Right renal pelvis (tissue), 4 donors: ENCODE measurements at regions not wholly inside any gene's neighbourhood (a gene's known extent, or its start where the extent isn't known, plus 50 kb on each side); places are given as distances from the start of the nearest gene placed in this dataset.
A peak's percentile ranks its signal among the peaks of the same experiment; 100 is the strongest.
"Not testable (repeated sequence)": the region's sequence is repeated elsewhere in the genome, so short reads cannot be mapped to it uniquely, and the experiment has no call there.

ENCODE experiments used
- DNase-seq, 4 donors: peaks; one replicate each; pipeline ENCODE4 v3.0.0-alpha.2; 2013; ENCODE audit warnings: low read depth in 4 of 4, low spot score in 3 of 4, missing footprints in 1 of 4

DNA sequence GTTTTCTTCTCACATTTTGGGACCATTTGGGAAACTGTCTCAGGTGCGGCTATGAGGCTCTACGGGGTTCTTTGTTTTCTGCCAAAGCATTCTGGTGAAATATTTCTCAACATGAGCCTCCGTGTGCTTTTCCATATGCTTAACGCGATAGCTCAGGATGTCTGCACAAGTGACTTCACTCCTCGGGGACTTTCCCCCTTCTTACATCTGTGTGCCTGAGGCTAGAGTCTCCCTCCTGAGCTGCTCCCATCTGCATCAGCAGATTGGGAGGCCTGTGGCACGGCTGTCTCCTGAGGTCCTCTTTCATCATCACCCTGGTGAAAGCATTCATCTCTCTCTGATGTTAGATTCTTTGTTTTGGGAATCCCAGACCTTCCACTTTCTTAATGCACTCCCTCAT, 1190.9 kb downstream of the TYW1 start:
- no peak for DNase-seq

DNA sequence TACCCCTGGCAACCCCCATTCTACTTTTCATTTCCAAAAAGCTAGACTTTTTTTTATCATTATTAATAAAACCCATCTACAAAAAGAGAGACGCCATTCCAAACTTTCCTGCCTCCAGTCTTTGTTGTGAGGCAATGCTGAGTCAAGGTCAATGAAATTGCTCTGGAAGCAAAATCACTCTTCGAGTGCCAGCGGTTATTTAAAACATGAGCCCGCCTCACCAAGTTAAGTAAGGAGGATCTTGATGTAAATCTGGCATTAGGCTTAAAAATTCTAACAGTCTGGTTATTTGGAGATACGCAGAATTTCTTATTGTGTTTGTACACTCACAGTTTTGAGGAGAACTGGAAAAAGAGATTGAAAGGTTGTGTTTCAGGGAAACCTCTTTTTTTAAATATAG, 1196.3 kb downstream of the TYW1 start:
- no peak for DNase-seq

GRCh38 chr7:68195642-68196041, 1199.0 kb downstream of the TYW1 start:
- not testable (repeated sequence) for DNase-seq

- DNase-seq, result no peak
Observed at GRCh38 chr7:68200051-68200670, 1203.5 kb downstream of the TYW1 start.

- no peak for DNase-seq
Observed at GRCh38 chr7:68203251-68203650, 1206.6 kb downstream of the TYW1 start.

DNA sequence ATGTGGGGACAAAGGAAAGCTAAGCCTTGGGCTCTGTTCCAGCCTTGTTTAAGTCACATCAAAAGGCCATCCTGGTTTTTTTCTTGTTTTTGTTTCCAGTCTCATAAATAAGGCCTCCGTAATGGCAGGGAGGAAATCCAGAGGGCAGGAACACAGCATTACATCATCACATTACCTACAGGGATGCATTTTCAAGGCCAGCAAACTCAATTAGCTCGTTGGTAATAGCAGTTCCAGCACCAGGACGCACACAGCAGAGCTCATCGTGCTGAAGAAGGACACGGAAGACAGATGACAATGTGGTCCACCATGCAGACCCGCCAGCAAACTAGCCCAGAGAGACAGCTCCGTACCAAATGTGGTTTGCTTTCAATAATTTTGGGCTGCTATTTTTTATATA, 1209.2 kb downstream of the TYW1 start:
- DNase-seq, result no peak

DNA sequence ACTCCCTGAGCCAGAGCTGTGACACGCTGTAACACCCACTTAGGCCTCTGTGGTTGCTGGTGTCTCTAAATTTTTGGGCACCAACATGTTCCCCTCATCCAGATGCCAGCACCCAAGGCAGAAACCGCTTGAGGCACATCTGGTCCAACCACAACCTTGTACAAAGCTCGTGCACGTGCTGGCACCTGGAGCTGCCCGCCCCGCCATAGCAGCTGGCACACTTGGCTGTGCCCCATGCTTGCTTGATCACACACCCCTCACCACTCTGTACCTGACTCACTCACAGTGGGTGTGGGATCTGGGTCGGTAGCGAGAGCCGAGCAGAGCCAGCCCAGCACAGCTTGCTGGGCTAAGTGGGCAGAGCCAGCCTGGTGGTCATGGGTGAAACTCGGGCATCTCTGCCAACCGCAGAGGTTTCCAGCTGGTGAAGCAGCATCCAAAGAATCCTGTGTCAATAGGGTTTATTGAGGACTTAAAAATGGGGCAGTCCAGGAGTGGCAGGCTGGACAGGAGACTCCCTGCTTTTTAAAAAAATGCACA, 1210.4 kb downstream of the TYW1 start:
- no peak for DNase-seq

DNA sequence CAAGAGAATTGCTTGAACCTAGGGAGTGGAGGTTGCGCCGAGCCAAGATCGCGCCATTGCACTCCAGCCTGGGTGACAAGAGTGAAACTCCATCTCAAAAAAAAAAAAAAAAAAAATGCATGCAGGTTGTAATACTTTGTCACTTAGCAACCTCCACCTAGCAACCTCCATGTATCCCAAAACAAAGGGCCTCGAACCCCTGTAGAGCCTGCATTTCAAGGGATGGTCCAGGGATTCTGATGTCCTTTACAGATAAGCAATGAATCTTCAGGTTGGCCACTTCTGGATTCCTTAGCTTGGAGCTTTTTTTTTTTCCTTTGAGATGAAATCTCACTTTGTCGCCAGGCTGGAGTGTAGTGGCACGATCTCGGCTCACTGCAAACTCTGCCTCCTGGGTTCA, 1211.0 kb downstream of the TYW1 start:
- DNase-seq, result no peak

GRCh38 chr7:68209486-68209885, 1212.9 kb downstream of the TYW1 start:
- no peak for DNase-seq

DNA sequence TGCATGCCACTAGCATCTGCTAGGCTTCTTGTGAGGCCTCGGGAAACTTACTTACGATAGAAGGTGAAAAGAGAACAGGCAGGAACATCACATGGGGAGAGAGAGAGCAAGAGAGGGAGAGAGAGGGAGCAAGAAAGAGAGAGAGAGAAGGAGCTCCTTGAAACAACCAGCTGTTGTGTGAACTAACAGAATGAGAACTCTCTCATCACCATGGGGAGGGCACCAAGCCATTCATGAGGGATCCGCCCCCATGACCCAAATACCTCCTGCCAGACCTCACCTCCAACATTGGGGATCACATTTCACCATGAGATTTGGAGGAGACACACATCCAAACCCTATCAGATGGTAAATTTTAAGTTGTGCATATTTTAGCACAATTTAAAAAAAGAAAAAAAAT, 1217.2 kb downstream of the TYW1 start:
- no peak for DNase-seq

- DNase-seq, result no peak
Observed at GRCh38 chr7:68216051-68216450, 1219.4 kb downstream of the TYW1 start.

DNA sequence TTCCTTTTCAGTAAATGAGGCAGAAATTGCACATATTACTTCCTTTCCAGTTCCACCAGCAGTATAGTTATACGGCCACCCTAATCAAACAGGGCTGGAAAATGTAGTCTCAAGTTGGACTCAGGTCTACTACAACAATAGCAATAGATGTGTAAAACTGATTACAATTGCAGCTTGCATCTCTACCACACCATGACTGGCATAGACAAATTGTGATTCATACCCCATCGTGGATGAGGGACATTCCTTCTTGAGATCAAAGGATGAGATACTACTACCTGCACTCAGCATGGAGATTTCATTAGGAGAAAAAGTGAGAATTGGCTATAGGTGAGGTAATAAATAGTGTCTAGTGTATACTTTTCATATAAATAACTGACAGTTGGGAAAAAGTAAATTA, 1220.8 kb downstream of the TYW1 start:
- DNase-seq, result no peak

- DNase-seq, result no peak
Observed at GRCh38 chr7:68218461-68218860, 1221.8 kb downstream of the TYW1 start.

DNA sequence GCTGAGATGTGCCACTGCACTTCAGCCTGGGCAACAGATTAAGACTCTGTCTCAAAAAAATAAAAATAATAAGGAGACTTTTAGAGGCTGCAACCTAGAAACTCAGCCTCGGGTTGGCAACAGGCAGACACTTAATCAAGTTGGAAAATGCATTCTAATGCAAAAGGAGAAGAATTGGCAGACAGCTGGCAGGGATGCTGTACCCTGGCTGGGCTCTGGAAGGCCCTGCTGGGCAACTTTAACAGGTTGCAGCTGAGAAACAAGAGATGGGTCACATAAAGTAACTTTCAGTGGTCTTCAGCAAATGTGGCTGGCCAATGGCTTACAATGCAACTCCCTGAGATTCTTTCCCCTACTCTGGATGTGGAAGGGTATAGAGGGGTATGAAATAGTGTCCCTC, 1225.7 kb downstream of the TYW1 start:
- no peak for DNase-seq

GRCh38 chr7:68224041-68224741, 1227.6 kb downstream of the TYW1 start:
- peak in 1 of 4 donors; percentile 21 for DNase-seq

- DNase-seq, result not testable (repeated sequence)
Observed at GRCh38 chr7:68231011-68231410, 1234.4 kb downstream of the TYW1 start.

GRCh38 chr7:68235937-68236336, 1239.3 kb downstream of the TYW1 start:
- DNase-seq, result no peak

DNA sequence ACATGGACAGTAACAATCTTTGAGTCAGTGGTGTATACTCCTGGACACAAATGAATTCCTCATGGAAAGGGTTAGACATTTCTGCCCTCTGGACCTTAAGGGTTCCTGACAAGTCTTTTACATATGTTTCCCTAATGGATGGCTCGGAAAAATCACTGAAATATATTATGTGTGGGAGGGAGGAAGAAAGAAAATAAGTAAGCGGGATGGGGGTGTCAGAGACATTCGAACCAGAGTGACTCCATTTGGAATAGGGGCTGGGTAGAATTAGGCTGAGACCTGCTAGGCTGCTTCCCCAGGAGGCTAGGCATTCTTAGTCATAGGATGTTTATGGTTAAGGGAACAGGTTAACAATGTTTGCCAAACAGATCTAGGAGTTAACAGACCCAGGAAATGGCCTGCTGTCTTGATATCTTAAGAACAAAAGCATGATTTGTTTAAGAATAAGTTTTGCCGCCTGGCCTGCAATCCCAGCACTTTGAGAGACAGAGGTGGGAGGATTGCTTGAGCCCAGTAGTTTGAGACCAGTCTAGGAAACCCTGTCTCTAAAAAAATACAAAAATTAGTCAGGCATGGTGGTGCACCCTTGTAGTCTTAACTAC, 1241.7 kb downstream of the TYW1 start:
- DNase-seq, result no peak

DNA sequence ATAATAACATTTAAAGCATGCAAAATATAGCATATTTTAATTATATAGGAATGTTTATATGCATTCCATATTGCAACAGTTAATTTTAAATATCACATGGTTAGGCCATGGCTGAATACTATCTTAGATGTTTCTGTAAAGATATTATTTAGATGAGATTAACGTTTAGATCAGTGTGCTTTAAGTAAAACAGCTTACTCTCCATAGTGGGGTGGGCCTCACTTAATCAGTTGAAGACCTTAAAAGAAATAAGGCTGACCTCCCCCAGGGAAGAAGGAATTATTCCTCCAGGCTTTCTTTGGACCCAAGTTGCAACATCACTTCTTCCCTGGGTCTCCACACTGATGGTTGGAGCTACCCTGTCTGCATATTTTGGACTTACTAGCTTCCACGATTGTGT, 1246.5 kb downstream of the TYW1 start:
- DNase-seq, result no peak

GRCh38 chr7:68244389-68244788, 1247.8 kb downstream of the TYW1 start:
- DNase-seq, result no peak

GRCh38 chr7:68245688-68246087, 1249.1 kb downstream of the TYW1 start:
- DNase-seq, result no peak

DNA sequence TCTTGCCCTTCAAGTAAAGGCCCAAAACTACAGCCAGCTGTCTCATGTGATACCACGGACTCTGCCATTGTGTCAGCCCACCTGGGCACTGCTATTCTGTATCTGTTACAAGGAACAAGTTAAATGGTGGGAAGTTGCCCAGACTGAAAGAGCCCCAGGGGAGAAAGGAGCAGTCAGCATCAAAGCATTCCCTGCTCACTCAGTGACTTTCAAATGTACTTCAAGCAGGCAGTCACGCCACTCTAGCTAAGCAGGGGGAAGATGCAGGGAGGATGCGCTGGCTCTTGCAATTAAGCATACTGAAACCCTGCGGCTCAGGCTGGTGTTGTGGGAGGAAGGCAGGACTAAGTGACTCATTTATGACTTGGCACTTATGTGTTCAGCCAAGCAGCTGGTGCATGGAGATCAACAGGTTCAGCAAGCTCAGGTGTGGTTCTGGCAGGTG, 1249.6 kb downstream of the TYW1 start:
- peak in 1 of 4 donors; percentile 43 for DNase-seq
